ENCODE measurements at regions not wholly inside any gene's neighbourhood (a gene's known extent, or its start where the extent isn't known, plus 50 kb on each side); places are given as distances from the start of the nearest gene placed in this dataset.

DNA sequence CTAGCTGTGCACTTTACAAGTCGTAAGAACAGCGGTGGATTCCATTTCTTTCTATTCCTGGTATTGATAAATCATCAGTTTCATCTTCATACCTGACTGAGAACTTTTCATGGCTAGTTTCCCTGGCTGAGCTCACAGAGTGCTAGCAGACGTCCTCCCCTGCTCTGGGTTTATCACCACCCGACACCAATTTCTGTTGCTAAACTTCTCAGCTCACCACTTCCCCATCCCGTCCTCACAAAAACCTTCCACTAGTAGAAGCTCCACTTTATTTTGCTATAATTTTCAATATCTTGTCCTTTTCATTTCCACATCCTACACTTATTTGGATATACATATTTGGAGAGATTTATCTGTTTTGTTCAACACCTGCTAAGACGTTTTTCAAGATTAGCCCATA is 869.4 kb upstream of the FRG1 start:
- TF ChIP-seq, protein P1, sequence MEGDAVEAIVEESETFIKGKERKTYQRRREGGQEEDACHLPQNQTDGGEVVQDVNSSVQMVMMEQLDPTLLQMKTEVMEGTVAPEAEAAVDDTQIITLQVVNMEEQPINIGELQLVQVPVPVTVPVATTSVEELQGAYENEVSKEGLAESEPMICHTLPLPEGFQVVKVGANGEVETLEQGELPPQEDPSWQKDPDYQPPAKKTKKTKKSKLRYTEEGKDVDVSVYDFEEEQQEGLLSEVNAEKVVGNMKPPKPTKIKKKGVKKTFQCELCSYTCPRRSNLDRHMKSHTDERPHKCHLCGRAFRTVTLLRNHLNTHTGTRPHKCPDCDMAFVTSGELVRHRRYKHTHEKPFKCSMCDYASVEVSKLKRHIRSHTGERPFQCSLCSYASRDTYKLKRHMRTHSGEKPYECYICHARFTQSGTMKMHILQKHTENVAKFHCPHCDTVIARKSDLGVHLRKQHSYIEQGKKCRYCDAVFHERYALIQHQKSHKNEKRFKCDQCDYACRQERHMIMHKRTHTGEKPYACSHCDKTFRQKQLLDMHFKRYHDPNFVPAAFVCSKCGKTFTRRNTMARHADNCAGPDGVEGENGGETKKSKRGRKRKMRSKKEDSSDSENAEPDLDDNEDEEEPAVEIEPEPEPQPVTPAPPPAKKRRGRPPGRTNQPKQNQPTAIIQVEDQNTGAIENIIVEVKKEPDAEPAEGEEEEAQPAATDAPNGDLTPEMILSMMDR (IDR thresholded peaks at IDR 0.05; ENCODE audit: borderline replicate concordance, insufficient read depth, low read depth, low read length) = no peak
- no peak overlapping the region for H3K4me3 ChIP-seq (ENCODE audit: low read depth, low read length)

GRCh38 chr4:189073739-189074138 is 866.9 kb upstream of the FRG1 start:
- TF ChIP-seq, protein P1 (IDR thresholded peaks at IDR 0.05; ENCODE audit: borderline replicate concordance, insufficient read depth, low read depth, low read length) = no peak
- no peak overlapping the region for H3K4me3 ChIP-seq (ENCODE audit: low read depth, low read length)

GRCh38 chr4:189081826-189082225 is 858.8 kb upstream of the FRG1 start:
- H3K4me3 ChIP-seq (ENCODE audit: low read depth, low read length) = no peak overlapping the region

DNA sequence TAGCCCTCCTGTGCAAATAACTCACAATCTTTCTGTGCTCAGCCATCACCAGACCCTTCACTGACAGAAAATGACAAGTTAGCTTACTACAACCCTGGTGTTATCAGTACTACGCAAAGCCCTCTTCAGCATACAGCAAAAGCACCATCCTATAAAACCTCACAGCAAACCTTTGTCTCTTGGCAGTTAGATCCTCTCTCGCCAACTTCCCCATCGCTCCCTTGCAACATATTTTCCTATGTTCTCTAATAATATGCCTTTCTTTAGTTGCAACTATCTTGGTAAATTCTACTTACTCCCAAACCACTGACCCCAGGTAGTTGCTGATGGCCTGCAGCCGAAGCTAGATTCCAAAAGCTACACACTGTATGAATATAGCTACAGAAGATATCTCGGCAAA is 856.9 kb upstream of the FRG1 start:
- TF ChIP-seq, protein P1 (IDR thresholded peaks at IDR 0.05; ENCODE audit: borderline replicate concordance, insufficient read depth, low read depth, low read length) = no peak
- no peak overlapping the region for H3K4me3 ChIP-seq (ENCODE audit: low read depth, low read length)

More at GRCh38 chr4:189081826-189082225, 858.8 kb upstream of the FRG1 start:
- TF ChIP-seq, protein P1 (IDR thresholded peaks at IDR 0.05; ENCODE audit: borderline replicate concordance, insufficient read depth, low read depth, low read length) = no peak

- no peak overlapping the region for H3K4me3 ChIP-seq (ENCODE audit: low read depth, low read length)
- TF ChIP-seq, protein P1 (IDR thresholded peaks at IDR 0.05; ENCODE audit: borderline replicate concordance, insufficient read depth, low read depth, low read length) = no peak
These were observed 856.0 kb upstream of the FRG1 start for GRCh38 chr4:189084671-189085070.

GRCh38 chr4:189087971-189088370 is 852.7 kb upstream of the FRG1 start:
- TF ChIP-seq, protein P1 (IDR thresholded peaks at IDR 0.05; ENCODE audit: borderline replicate concordance, insufficient read depth, low read depth, low read length) = no peak
- H3K4me3 ChIP-seq (ENCODE audit: low read depth, low read length) = no peak overlapping the region

GRCh38 chr4:189088780-189089179 is 851.9 kb upstream of the FRG1 start:
- TF ChIP-seq, protein P1 (IDR thresholded peaks at IDR 0.05; ENCODE audit: borderline replicate concordance, insufficient read depth, low read depth, low read length) = no peak

More at GRCh38 chr4:189088780-189089179, 851.9 kb upstream of the FRG1 start:
- no peak overlapping the region for H3K4me3 ChIP-seq (ENCODE audit: low read depth, low read length)

Data from GM12875 (cell line).